Type B pancreatic cell (in vitro differentiated cells): ENCODE measurements at regions not wholly inside any gene's neighbourhood (a gene's known extent, or its start where the extent isn't known, plus 50 kb on each side); places are given as distances from the start of the nearest gene placed in this dataset.

Source experiments
- DNase-seq: peaks from one replicate; pipeline ENCODE4 v3.0.0; 2021; ENCODE audit warnings: mixed read lengths; ENCODE audit not compliant: unreplicated experiment; ENCODE audit errors: extremely low spot score
- H3K27ac Mint-ChIP-seq: 2 replicates; pipeline ENCODE4 v1.8.0; 2021; ENCODE audit warnings: mild to moderate bottlenecking, mixed read lengths
- H3K27me3 Mint-ChIP-seq: 2 replicates; pipeline ENCODE4 v1.8.0; 2021; ENCODE audit warnings: mixed read lengths
- H3K36me3 Mint-ChIP-seq: 2 replicates; pipeline ENCODE4 v1.8.0; 2021; ENCODE audit warnings: mixed read lengths
- H3K4me1 Mint-ChIP-seq: one replicate; pipeline ENCODE4 v1.8.0; 2021; ENCODE audit warnings: mixed read lengths; ENCODE audit not compliant: unreplicated experiment
- H3K4me3 Mint-ChIP-seq: 2 replicates; pipeline ENCODE4 v1.8.0; 2021; ENCODE audit warnings: mild to moderate bottlenecking, mixed read lengths
- H3K9me3 Mint-ChIP-seq: 2 replicates; pipeline ENCODE4 v1.8.0; 2021; ENCODE audit warnings: mixed read lengths
- CTCF ChIP-seq: fragments of 200-600 bp; sonication (generic); conservative IDR thresholded peaks from 2 replicates; pipeline ENCODE4 v1.5.0; 2021; ENCODE audit warnings: antibody characterized with exemption, mild to moderate bottlenecking

- peak; percentile 15 for DNase-seq
- Mint-ChIP-seq H3K27ac (no peak overlapping the region), H3K4me3 (no peak overlapping the region), H3K36me3 (no peaks in the 10 kb centered on the region), H3K9me3 (peaks cover 9% of the 10 kb centered on the region), H3K4me1 (no peaks in the 10 kb centered on the region), H3K27me3 (no peaks in the 10 kb centered on the region)
- no peak for TF ChIP-seq CTCF
Measured at GRCh38 chr2:241939541-241939940, 70.0 kb downstream of the RTP5 start.

GRCh38 chr2:241940329-241940728 lies 70.8 kb downstream of the RTP5 start:
- peak; percentile 59 for TF ChIP-seq CTCF
- Mint-ChIP-seq H3K27me3 (no peaks in the 10 kb centered on the region), H3K36me3 (no peaks in the 10 kb centered on the region), H3K4me1 (no peaks in the 10 kb centered on the region), H3K27ac (no peak overlapping the region), H3K9me3 (peaks cover 9% of the 10 kb centered on the region), H3K4me3 (no peak overlapping the region)
- no peak for DNase-seq

- no peak for TF ChIP-seq CTCF
- Mint-ChIP-seq H3K9me3 (peaks cover 5% of the 10 kb centered on the region), H3K36me3 (no peaks in the 10 kb centered on the region), H3K4me1 (no peaks in the 10 kb centered on the region), H3K4me3 (no peak overlapping the region), H3K27me3 (peaks cover 9% of the 10 kb centered on the region), H3K27ac (no peak overlapping the region)
- peak; percentile 55 for DNase-seq
Measured at GRCh38 chr2:241941691-241942301, 72.3 kb downstream of the RTP5 start.

- no peak for TF ChIP-seq CTCF
- DNase-seq, result peak; percentile 48
- H3K27ac Mint-ChIP-seq, result no peak overlapping the region
- H3K36me3 Mint-ChIP-seq, result no peaks in the 10 kb centered on the region
- no peaks in the 10 kb centered on the region for H3K4me1 Mint-ChIP-seq
- peaks cover 9% of the 10 kb centered on the region for H3K27me3 Mint-ChIP-seq
- peaks cover 5% of the 10 kb centered on the region for H3K9me3 Mint-ChIP-seq
- no peak overlapping the region for H3K4me3 Mint-ChIP-seq
Measured at GRCh38 chr2:241942416-241943208, 73.1 kb downstream of the RTP5 start.

GRCh38 chr2:241943209-241943850 lies 73.8 kb downstream of the RTP5 start:
- DNase-seq, result no peak
- Mint-ChIP-seq H3K4me3 (no peak overlapping the region), H3K36me3 (no peaks in the 10 kb centered on the region), H3K27ac (no peak overlapping the region), H3K27me3 (peaks cover 13% of the 10 kb centered on the region), H3K4me1 (no peaks in the 10 kb centered on the region), H3K9me3 (peaks cover 5% of the 10 kb centered on the region)
- TF ChIP-seq CTCF, result no peak
